Aorta (tissue), 5 donors: ENCODE measurements at regions not wholly inside any gene's neighbourhood (a gene's known extent, or its start where the extent isn't known, plus 50 kb on each side); places are given as distances from the start of the nearest gene placed in this dataset.

Experiments
- ATAC-seq: fragments of 200-7000 bp; cut with Tn5 transposase; one replicate; pipeline ENCODE4 v1.9.1; 2022; ENCODE audit warnings: moderate library complexity; ENCODE audit not compliant: low FRiP score
- DNase-seq, 2 donors: peaks; one replicate each; pipeline ENCODE4 v3.0.0-alpha.2; 2020
- H3K27ac ChIP-seq, 2 donors: one replicate each; pipeline ENCODE4 v1.5.1; 2013; ENCODE audit warnings: low read length in 2 of 2, mild to moderate bottlenecking in 2 of 2, moderate library complexity in 2 of 2, control low read depth in 1 of 2, inconsistent platforms in 1 of 2, low read depth in 1 of 2
- H3K27me3 ChIP-seq, 2 donors: one replicate each; pipeline ENCODE4 v1.6.1; 2013; ENCODE audit warnings: control low read depth in 1 of 2, low read length in 1 of 2, mild to moderate bottlenecking in 1 of 2, moderate library complexity in 1 of 2; ENCODE audit not compliant: insufficient read depth in 2 of 2, control insufficient read depth in 1 of 2
- H3K36me3 ChIP-seq, 2 donors: one replicate each; pipeline ENCODE4 v1.6.1; 2013; ENCODE audit warnings: control low read depth in 1 of 2, low read length in 1 of 2, mild to moderate bottlenecking in 1 of 2; ENCODE audit not compliant: insufficient read depth in 2 of 2, control insufficient read depth in 1 of 2
- H3K4me1 ChIP-seq, 2 donors: one replicate each; pipeline ENCODE4 v1.6.1; 2013; ENCODE audit warnings: low read length in 2 of 2, control low read depth in 1 of 2, mild to moderate bottlenecking in 1 of 2, moderate library complexity in 1 of 2; ENCODE audit not compliant: insufficient read depth in 2 of 2, control insufficient read depth in 1 of 2
- H3K4me3 ChIP-seq, 2 donors: one replicate each; pipeline ENCODE4 v1.5.1; 2013; ENCODE audit warnings: low read length in 2 of 2, control low read depth in 1 of 2, mild to moderate bottlenecking in 1 of 2
- H3K9me3 ChIP-seq: one replicate; pipeline ENCODE4 v1.6.1; 2013; ENCODE audit warnings: mild to moderate bottlenecking, low read length; ENCODE audit not compliant: control insufficient read depth
- WGBS, 2 donors: extraction: QIAGEN DNeasy Blood & Tissue Kit; methylation state at CpG; one replicate each; pipeline ENCODE4 v1.1.7; 2013; 5-methylcytosine and 5-hydroxymethylcytosine counted together
- intact Hi-C, 2 donors: fragments of 100-400 bp; cut with DNase I; formaldehyde crosslinking; loops; one replicate each; pipeline versions ENCODE4 v1.14.2 to v1.15.0; 2022
- donor health status: healthy with polysubstance abuse.
- donor health status: Bipolar disorder and iron deficiency.
- donor health status: DM: no; HTN: no; CAD: no.
- donor health status: DM: no; HTN: no; CAD: no.
- donor health status: DM: yes; HTN: yes; CAD: no.

DNA sequence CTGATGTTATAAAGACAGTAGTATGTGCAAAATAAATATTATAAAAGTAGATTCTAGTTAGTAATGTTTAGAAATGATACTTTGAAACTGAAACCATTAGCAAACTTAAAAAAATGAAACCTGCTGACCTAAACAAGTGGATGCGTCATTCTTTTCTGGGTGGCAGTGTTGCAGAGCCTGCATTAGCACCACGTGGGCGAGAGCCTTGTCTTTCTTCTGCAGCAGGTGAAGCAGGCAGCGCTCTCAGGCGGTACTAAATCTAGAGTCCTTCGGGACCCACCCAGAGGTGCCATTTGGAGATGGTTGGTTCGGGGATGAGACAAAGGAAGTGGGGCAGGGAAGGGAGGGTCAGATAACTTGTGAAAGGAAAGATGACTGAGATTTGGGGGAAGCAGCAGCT is 759.1 kb upstream of the IGFBP3 start:
- Histone ChIP-seq H3K4me1 (peaks cover 0 to 4% of the 10 kb centered on the region in 2 donors), H3K9me3 (no peaks in the 10 kb centered on the region), H3K4me3 (no peak overlapping the region), H3K36me3 (no peaks in the 10 kb centered on the region), H3K27ac (no peak overlapping the region), H3K27me3 (no peaks in the 10 kb centered on the region)
- DNase-seq (no peak), ATAC-seq (no peak)
- intact Hi-C loops, result loop anchor here in 1 of 2 donors (10.0 kb wide), 1 partner anchor 405 kb away; no protein-coding TSS in a partner anchor
- WGBS, 2 donors, result 82 to 87% methylated on average over 7 of the region's 7 CpGs

DNA sequence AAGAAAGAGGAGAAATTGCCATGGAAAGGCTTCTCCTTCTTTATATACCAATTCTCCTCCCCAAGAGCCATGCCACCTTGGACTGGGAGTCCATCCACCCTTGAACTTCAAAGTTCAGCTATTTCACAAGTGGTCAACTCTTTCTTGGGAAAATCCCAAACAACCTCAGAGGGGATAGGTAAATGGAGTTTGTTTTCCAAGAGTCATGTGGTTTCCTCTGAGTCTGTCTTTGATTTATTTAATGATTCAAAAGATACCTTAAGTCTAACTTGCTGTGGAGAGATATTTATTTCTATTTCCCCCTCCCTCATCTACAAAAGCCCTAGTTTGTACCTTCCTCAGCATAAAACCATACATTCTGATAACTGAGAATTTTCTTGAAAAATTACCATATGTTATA is 758.6 kb upstream of the IGFBP3 start:
- H3K9me3 ChIP-seq, result no peaks in the 10 kb centered on the region
- H3K27me3 ChIP-seq, result no peaks in the 10 kb centered on the region
- peaks cover 0 to 4% of the 10 kb centered on the region in 2 donors for H3K4me1 ChIP-seq
- H3K4me3 ChIP-seq, result no peak overlapping the region
- ATAC-seq, result no peak
- no peak overlapping the region for H3K27ac ChIP-seq
- DNase-seq, result no peak
- H3K36me3 ChIP-seq, result no peaks in the 10 kb centered on the region
- intact Hi-C loops, result loop anchor here in 1 of 2 donors (10.0 kb wide), 1 partner anchor 405 kb away; no protein-coding TSS in a partner anchor

DNA sequence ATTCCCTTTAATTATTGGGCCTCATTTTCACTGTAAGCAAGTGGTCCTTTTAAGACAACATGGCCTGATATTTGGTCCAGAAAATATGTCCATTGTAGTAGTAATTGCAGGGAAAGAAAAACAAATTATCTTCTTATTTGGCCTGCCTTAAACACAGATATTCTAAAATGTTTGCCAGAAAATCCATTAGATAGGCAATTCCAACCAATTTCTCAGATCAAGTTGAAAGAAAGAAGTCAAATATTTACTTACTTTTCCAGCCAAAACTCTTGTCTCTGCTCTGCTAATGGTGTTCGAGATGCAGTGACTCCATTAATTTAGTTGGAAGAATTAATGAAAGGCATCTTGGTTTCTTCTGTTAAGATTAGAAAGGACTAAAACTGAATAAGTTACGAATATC is 757.3 kb upstream of the IGFBP3 start:
- Histone ChIP-seq H3K27ac (no peak overlapping the region), H3K4me3 (no peak overlapping the region), H3K9me3 (no peaks in the 10 kb centered on the region), H3K4me1 (peaks cover 0 to 4% of the 10 kb centered on the region in 2 donors), H3K27me3 (no peaks in the 10 kb centered on the region), H3K36me3 (no peaks in the 10 kb centered on the region)
- DNase-seq, result no peak
- ATAC-seq, result no peak
- WGBS, 2 donors, result 89 to 90% methylated on average over 2 of the region's 2 CpGs
- intact Hi-C loops, result no loop called here

GRCh38 chr7:46675456-46675855 is 754.4 kb upstream of the IGFBP3 start:
- Histone ChIP-seq H3K36me3 (no peaks in the 10 kb centered on the region), H3K27me3 (no peaks in the 10 kb centered on the region), H3K4me1 (no peaks in the 10 kb centered on the region), H3K9me3 (no peaks in the 10 kb centered on the region), H3K4me3 (no peak overlapping the region), H3K27ac (no peak overlapping the region)
- intact Hi-C loops, result no loop called here
- no peak for ATAC-seq
- no peak for DNase-seq
- WGBS, 2 donors, result 93 to 95% methylated on average over 4 of the region's 4 CpGs

GRCh38 chr7:46672861-46673260 is 751.8 kb upstream of the IGFBP3 start:
- H3K27me3 ChIP-seq, result no peaks in the 10 kb centered on the region
- no peak for ATAC-seq
- intact Hi-C loops, result no loop called here
- no peaks in the 10 kb centered on the region for H3K4me1 ChIP-seq
- no peak overlapping the region for H3K4me3 ChIP-seq
- no peak for DNase-seq
- no peaks in the 10 kb centered on the region for H3K9me3 ChIP-seq
- 64 to 71% methylated on average over 2 of the region's 2 CpGs for WGBS, 2 donors
- no peak overlapping the region for H3K27ac ChIP-seq
- no peaks in the 10 kb centered on the region for H3K36me3 ChIP-seq

- Histone ChIP-seq H3K9me3 (no peaks in the 10 kb centered on the region), H3K4me1 (no peaks in the 10 kb centered on the region), H3K4me3 (no peak overlapping the region), H3K36me3 (no peaks in the 10 kb centered on the region), H3K27ac (no peak overlapping the region), H3K27me3 (no peaks in the 10 kb centered on the region)
- WGBS, 2 donors, result 88 to 94% methylated on average over 1 of the region's 1 CpG
- intact Hi-C loops, result no loop called here
- DNase-seq (no peak), ATAC-seq (no peak)
Observed at GRCh38 chr7:46671108-46671769, 750.2 kb upstream of the IGFBP3 start.

GRCh38 chr7:46669028-46669427 is 748.0 kb upstream of the IGFBP3 start:
- ATAC-seq (no peak), DNase-seq (no peak)
- Histone ChIP-seq H3K9me3 (no peaks in the 10 kb centered on the region), H3K27ac (no peak overlapping the region), H3K27me3 (no peaks in the 10 kb centered on the region), H3K4me1 (no peaks in the 10 kb centered on the region), H3K36me3 (no peaks in the 10 kb centered on the region), H3K4me3 (no peak overlapping the region)
- intact Hi-C loops, result no loop called here
- WGBS, 2 donors, result 89 to 90% methylated on average over 4 of the region's 4 CpGs

GRCh38 chr7:46664453-46664852 is 743.4 kb upstream of the IGFBP3 start:
- H3K4me1 ChIP-seq, result no peaks in the 10 kb centered on the region
- H3K36me3 ChIP-seq, result no peaks in the 10 kb centered on the region
- ATAC-seq (no peak), DNase-seq (no peak)
- intact Hi-C loops, result no loop called here
- WGBS, 2 donors, result 95 to 96% methylated on average over 1 of the region's 1 CpG
- H3K4me3 ChIP-seq, result no peak overlapping the region
- H3K27me3 ChIP-seq, result no peaks in the 10 kb centered on the region
- no peak overlapping the region for H3K27ac ChIP-seq
- no peaks in the 10 kb centered on the region for H3K9me3 ChIP-seq

DNA sequence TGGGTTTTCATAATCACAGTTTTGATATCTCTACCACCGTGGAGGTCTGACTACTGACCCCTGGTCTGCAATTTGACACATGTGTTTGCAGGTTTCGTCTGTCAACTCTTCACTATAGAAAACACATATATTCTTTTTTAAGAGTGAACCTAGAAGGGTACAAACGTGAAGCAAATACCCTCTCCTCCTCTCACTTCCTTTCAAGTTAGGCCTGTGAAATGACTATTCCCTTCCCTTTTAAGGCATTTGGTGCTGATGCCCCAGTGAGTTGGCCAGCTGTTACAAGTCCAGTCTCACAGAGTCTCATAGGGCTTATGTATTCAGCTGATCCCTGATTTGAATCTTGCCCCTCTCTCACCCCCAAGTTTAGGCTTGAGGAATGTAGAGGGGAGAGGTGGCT is 742.0 kb upstream of the IGFBP3 start:
- intact Hi-C loops, result no loop called here
- DNase-seq (no peak), ATAC-seq (no peak)
- Histone ChIP-seq H3K4me1 (no peaks in the 10 kb centered on the region), H3K27ac (no peak overlapping the region), H3K9me3 (no peaks in the 10 kb centered on the region), H3K36me3 (no peaks in the 10 kb centered on the region), H3K4me3 (no peak overlapping the region), H3K27me3 (no peaks in the 10 kb centered on the region)
- 44 to 68% methylated on average over 3 of the region's 3 CpGs for WGBS, 2 donors
